ENCODE measurements at regions not wholly inside any gene's neighbourhood (a gene's known extent, or its start where the extent isn't known, plus 50 kb on each side); places are given as distances from the start of the nearest gene placed in this dataset.

- Histone ChIP-seq H3K4me2 (ENCODE audit: insufficient read depth, low read length) (no peak overlapping the region), H3K36me3 (ENCODE audit: control insufficient read depth, insufficient read depth, low read length) (no peaks in the 10 kb centered on the region), H3K4me3 (no peak overlapping the region), H3K9me3 (replicated peaks; ENCODE audit: control insufficient read depth, insufficient read depth, low read depth, low read length) (no peaks in the 10 kb centered on the region), H3K9me1 (ENCODE audit: control insufficient read depth, insufficient read depth, low read length) (no peaks in the 10 kb centered on the region), H2AFZ (ENCODE audit: low read depth, low read length) (no peak overlapping the region), H3K79me2 (ENCODE audit: control insufficient read depth, insufficient read depth, low read length) (no peaks in the 10 kb centered on the region), H4K20me1 (replicated peaks; ENCODE audit: control insufficient read depth, insufficient read depth, low read length) (no peaks in the 10 kb centered on the region), H3K4me1 (replicated peaks in 1 of 2; ENCODE audit: control insufficient read depth in 2 of 2, insufficient read depth in 2 of 2, low read length in 2 of 2) (no peaks in the 10 kb centered on the region), H3K27me3 (ENCODE audit: control insufficient read depth in 2 of 2, insufficient read depth in 2 of 2, low read length in 2 of 2) (no peaks in the 10 kb centered on the region; a peak in 1 of 5 replicates), H3K9ac (ENCODE audit: insufficient read depth in 1 of 2, low read depth in 2 of 2, low read length in 2 of 2) (no peak overlapping the region), H3K27ac (ENCODE audit: extremely low read depth, low read depth, low read length) (no peak overlapping the region)
- DNase-seq (ENCODE audit: extremely low read depth in 1 of 4, low spot score in 3 of 4) (no peak), FAIRE-seq (no peak), ATAC-seq (no peak)
- 0% methylated on average over 3 of the region's 3 CpGs for WGBS (ENCODE audit: insufficient coverage, low coverage, missing lambda C conversion rate)
- intact Hi-C loops (cut with micrococcal nuclease) (no loop called here), in situ Hi-C loops (cut with MboI) (no loop called here)
- no TSS peak for BruUV-seq (replicated peaks)
- ChIA-PET CTCF (ENCODE audit: low intra/inter-chr PET ratio) (no interaction called here), POLR2A (no interaction called here)
- TF ChIP-seq ZBTB11 (CRISPR knock-in tag; IDR thresholded peaks at IDR 0.05) (no peak), FOXP4 (CRISPR knock-in tag; IDR thresholded peaks at IDR 0.05; ENCODE audit: borderline replicate concordance) (no peak), CREB3 (tag; conservative IDR thresholded peaks at IDR 0.05; ENCODE audit: low read depth) (no peak), TFAM (CRISPR knock-in tag; conservative IDR thresholded peaks at IDR 0.05) (no peak), SLC30A9 (CRISPR knock-in tag; IDR thresholded peaks at IDR 0.05) (no peak), KDM5B (IDR thresholded peaks at IDR 0.05; ENCODE audit: insufficient replicate concordance, low read depth, low read length) (no peak), MYC (IDR thresholded peaks at IDR 0.05; ENCODE audit: low read depth, low read length) (no peak), MYC (CRISPR knock-in tag; IDR thresholded peaks at IDR 0.05; ENCODE audit: borderline replicate concordance, low read depth) (no peak)
Measured at GRCh38 chr4:183789657-183790056, 115.5 kb upstream of the STOX2 start.
